ENCODE measurements at regions not wholly inside any gene's neighbourhood (a gene's known extent, or its start where the extent isn't known, plus 50 kb on each side); places are given as distances from the start of the nearest gene placed in this dataset.

- TF ChIP-seq CTCF (IDR thresholded peaks at IDR 0.05; ENCODE audit: poor library complexity) (no peak), EZH2 (IDR thresholded peaks at IDR 0.05; ENCODE audit: borderline replicate concordance) (no peak), EZH2phosphoT487 (IDR thresholded peaks at IDR 0.05; ENCODE audit: low read depth, severe bottlenecking, unreplicated experiment) (no peak)
Measured at GRCh38 chr2:189249171-189249570, 69.6 kb upstream of the COL5A2 start.
